ENCODE measurements at regions not wholly inside any gene's neighbourhood (a gene's known extent, or its start where the extent isn't known, plus 50 kb on each side); places are given as distances from the start of the nearest gene placed in this dataset.

- Mint-ChIP-seq H3K27me3 (ENCODE audit: low read depth) (no peaks in the 10 kb centered on the region; the same call in none of the 2 replicates), H3K9me3 (peaks cover 7 to 15% of the 10 kb centered on the region in 2 experiments; a peak in 3 of 5 replicates), H3K27ac (no peak overlapping the region), H3K4me3 (no peak overlapping the region), H3K36me3 (ENCODE audit: insufficient read depth in 1 of 3, low read depth in 3 of 3) (peaks cover 0 to 4% (median 0%) of the 10 kb centered on the region in 3 experiments; a peak in 3 of 7 replicates), H3K4me1 (no peaks in the 10 kb centered on the region)
- Histone ChIP-seq H3K56ac (ENCODE audit: insufficient read length, low read depth, low read length) (no peak overlapping the region), H2BK20ac (ENCODE audit: low read depth, low read length, poor library complexity, severe bottlenecking) (no peak overlapping the region), H3K9me3 (ENCODE audit: control insufficient read depth, low read depth, low read length) (no peaks in the 10 kb centered on the region), H4K91ac (ENCODE audit: insufficient read length, low read depth, low read length) (no peak overlapping the region), H2AFZ (ENCODE audit: low read length) (no peak overlapping the region), H2BK12ac (ENCODE audit: insufficient read length, low read depth, low read length) (no peak overlapping the region), H2AK5ac (ENCODE audit: insufficient read length, low read length) (no peak overlapping the region), H2BK15ac (ENCODE audit: low read depth, low read length) (no peak overlapping the region), H3K27me3 (ENCODE audit: insufficient read depth, low read length) (no peaks in the 10 kb centered on the region; the same call in 1 of the 2 replicates), H3T11ph (ENCODE audit: low read length) (no peak overlapping the region), H4K8ac (replicated peaks; ENCODE audit: insufficient read length, low read depth, low read length) (no peak overlapping the region), H3K14ac (ENCODE audit: insufficient read depth, low read length) (no peak overlapping the region), H4K5ac (ENCODE audit: insufficient read length, low read depth, low read length) (no peak overlapping the region), H3K9ac (ENCODE audit: extremely low read depth, insufficient read length, low read length) (no peak overlapping the region), H3K23me2 (ENCODE audit: insufficient read length, low read depth, low read length, poor library complexity, severe bottlenecking) (no peaks in the 10 kb centered on the region), H3K27ac (ENCODE audit: insufficient read length, low read depth, low read length) (no peak overlapping the region), H3K23ac (ENCODE audit: insufficient read length, low read depth, low read length) (no peak overlapping the region), H3K4ac (ENCODE audit: low read depth, low read length) (no peak overlapping the region), H3K79me2 (ENCODE audit: insufficient read depth, low read length) (no peaks in the 10 kb centered on the region), H4K20me1 (ENCODE audit: control insufficient read depth, insufficient read depth, insufficient read length) (no peaks in the 10 kb centered on the region), H3K79me1 (ENCODE audit: insufficient read depth, low read depth, low read length, poor library complexity, severe bottlenecking) (no peaks in the 10 kb centered on the region), H2BK5ac (ENCODE audit: insufficient read length, low read length) (no peak overlapping the region), H2BK120ac (ENCODE audit: low read depth, low read length, poor library complexity, severe bottlenecking) (no peak overlapping the region), H3K4me2 (ENCODE audit: insufficient read depth, insufficient read length, low read length) (no peak overlapping the region), H3K18ac (ENCODE audit: insufficient read length, low read depth, low read length) (no peak overlapping the region), H3K4me1 (ENCODE audit: insufficient read depth, low read length) (no peaks in the 10 kb centered on the region)
- no CpG with 5 or more reads among the region's 1 CpG for WGBS (ENCODE audit: extremely low coverage, insufficient read length, low lambda C conversion rate)
- TF ChIP-seq, protein P1, sequence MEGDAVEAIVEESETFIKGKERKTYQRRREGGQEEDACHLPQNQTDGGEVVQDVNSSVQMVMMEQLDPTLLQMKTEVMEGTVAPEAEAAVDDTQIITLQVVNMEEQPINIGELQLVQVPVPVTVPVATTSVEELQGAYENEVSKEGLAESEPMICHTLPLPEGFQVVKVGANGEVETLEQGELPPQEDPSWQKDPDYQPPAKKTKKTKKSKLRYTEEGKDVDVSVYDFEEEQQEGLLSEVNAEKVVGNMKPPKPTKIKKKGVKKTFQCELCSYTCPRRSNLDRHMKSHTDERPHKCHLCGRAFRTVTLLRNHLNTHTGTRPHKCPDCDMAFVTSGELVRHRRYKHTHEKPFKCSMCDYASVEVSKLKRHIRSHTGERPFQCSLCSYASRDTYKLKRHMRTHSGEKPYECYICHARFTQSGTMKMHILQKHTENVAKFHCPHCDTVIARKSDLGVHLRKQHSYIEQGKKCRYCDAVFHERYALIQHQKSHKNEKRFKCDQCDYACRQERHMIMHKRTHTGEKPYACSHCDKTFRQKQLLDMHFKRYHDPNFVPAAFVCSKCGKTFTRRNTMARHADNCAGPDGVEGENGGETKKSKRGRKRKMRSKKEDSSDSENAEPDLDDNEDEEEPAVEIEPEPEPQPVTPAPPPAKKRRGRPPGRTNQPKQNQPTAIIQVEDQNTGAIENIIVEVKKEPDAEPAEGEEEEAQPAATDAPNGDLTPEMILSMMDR (conservative IDR thresholded peaks at IDR 0.05), result no peak
- no peak for DNase-seq
Observed at GRCh38 chr13:109959903-109960302, 173.5 kb upstream of the IRS2 start.
